ENCODE measurements at regions not wholly inside any gene's neighbourhood (a gene's known extent, or its start where the extent isn't known, plus 50 kb on each side); places are given as distances from the start of the nearest gene placed in this dataset.
"Not testable (repeated sequence)": the region's sequence is repeated elsewhere in the genome, so short reads cannot be mapped to it uniquely, and the experiment has no call there.

GRCh38 chr5:62909326-62909725 lies 330.7 kb downstream of the LRRC70 start:
- no peak for DNase-seq (ENCODE audit: low read depth, low spot score)

GRCh38 chr5:62902126-62902525 lies 323.5 kb downstream of the LRRC70 start:
- no peak for DNase-seq (ENCODE audit: low read depth, low spot score)

GRCh38 chr5:62900976-62901375 lies 322.4 kb downstream of the LRRC70 start:
- DNase-seq (ENCODE audit: low read depth, low spot score): no peak

- DNase-seq (ENCODE audit: low read depth, low spot score): no peak
These were observed 317.7 kb downstream of the LRRC70 start for GRCh38 chr5:62896121-62896893.

GRCh38 chr5:62886603-62887315 lies 308.1 kb downstream of the LRRC70 start:
- no peak for DNase-seq (ENCODE audit: low read depth, low spot score)

- not testable (repeated sequence) for DNase-seq (ENCODE audit: low read depth, low spot score)
These were observed 258.7 kb downstream of the LRRC70 start for GRCh38 chr5:62837330-62837729.

- no peak for DNase-seq (ENCODE audit: low read depth, low spot score)
These were observed 251.0 kb downstream of the LRRC70 start for GRCh38 chr5:62829604-62829986.

- DNase-seq (ENCODE audit: low read depth, low spot score): no peak
These were observed 250.4 kb downstream of the LRRC70 start for GRCh38 chr5:62828742-62829603.

- DNase-seq (ENCODE audit: low read depth, low spot score): no peak
These were observed 247.1 kb downstream of the LRRC70 start for GRCh38 chr5:62825623-62826220.

GRCh38 chr5:62824936-62825335 lies 246.3 kb downstream of the LRRC70 start:
- no peak for DNase-seq (ENCODE audit: low read depth, low spot score)

- not testable (repeated sequence) for DNase-seq (ENCODE audit: low read depth, low spot score)
These were observed 238.4 kb downstream of the LRRC70 start for GRCh38 chr5:62817043-62817442.

GRCh38 chr5:62814991-62815390 lies 236.4 kb downstream of the LRRC70 start:
- no peak for DNase-seq (ENCODE audit: low read depth, low spot score)

- no peak for DNase-seq (ENCODE audit: low read depth, low spot score)
These were observed 234.1 kb downstream of the LRRC70 start for GRCh38 chr5:62812621-62813255.

GRCh38 chr5:62804819-62805218 lies 226.2 kb downstream of the LRRC70 start:
- DNase-seq (ENCODE audit: low read depth, low spot score): not testable (repeated sequence)

GRCh38 chr5:62795926-62796325 lies 217.3 kb downstream of the LRRC70 start:
- no peak for DNase-seq (ENCODE audit: low read depth, low spot score)

- no peak for DNase-seq (ENCODE audit: low read depth, low spot score)
These were observed 215.8 kb downstream of the LRRC70 start for GRCh38 chr5:62794456-62794855.

GRCh38 chr5:62791059-62791458 lies 212.4 kb downstream of the LRRC70 start:
- no peak for DNase-seq (ENCODE audit: low read depth, low spot score)

- no peak for DNase-seq (ENCODE audit: low read depth, low spot score)
These were observed 211.7 kb downstream of the LRRC70 start for GRCh38 chr5:62790348-62790747.

GRCh38 chr5:62786099-62786498 lies 207.5 kb downstream of the LRRC70 start:
- no peak for DNase-seq (ENCODE audit: low read depth, low spot score)

GRCh38 chr5:62785588-62785987 lies 207.0 kb downstream of the LRRC70 start:
- DNase-seq (ENCODE audit: low read depth, low spot score): no peak

Measured in pulmonary artery endothelial cell (primary cell).